T-helper 2 cell treated with Interferon-gamma antibody and Interleukin-4, amounts not matched to agents 100 ng/mL and 5 ng/mL, for 36 hours (primary cell): ENCODE measurements at regions not wholly inside any gene's neighbourhood (a gene's known extent, or its start where the extent isn't known, plus 50 kb on each side); places are given as distances from the start of the nearest gene placed in this dataset.

Experiments
- intact Hi-C: fragments of 100-400 bp; cut with micrococcal nuclease; formaldehyde crosslinking; loops from one replicate; pipeline ENCODE4 v1.15.1; 2023

DNA sequence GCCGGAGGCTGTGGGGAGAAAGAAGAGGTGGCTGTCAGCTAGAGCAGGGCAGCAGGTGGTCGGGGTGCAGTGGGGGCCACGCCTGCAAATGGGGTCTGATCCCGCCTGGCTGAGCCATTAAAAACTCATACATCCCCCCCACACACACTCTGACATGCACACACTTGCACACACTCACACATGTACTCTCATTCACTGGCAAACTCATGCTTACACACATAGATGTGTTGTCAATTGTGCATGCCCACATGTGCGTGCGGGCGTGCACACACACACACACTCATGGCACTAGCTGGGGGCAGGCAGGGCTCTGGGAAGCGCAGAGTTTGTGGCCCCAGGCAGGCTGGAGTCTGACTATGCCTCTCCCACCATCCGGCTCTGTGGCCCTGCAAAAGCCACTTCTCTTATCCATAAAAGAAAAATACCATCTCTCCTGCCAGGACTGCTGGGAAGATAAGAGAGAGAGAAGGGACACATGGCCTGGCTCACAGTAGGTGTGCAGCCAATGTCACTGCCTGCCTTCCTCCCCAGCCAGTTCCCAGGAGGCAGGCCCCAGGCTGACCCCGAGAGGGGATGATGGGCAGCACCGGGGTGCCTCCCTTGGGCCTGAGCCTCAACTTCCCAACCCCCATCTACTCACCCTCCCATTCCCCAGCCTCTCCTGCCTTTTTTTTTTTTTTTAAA lies 163.5 kb upstream of the LINGO1 start:
- intact Hi-C loops, result no loop called here

GRCh38 chr15:77795446-77795845 lies 162.7 kb upstream of the LINGO1 start:
- intact Hi-C loops, result no loop called here

DNA sequence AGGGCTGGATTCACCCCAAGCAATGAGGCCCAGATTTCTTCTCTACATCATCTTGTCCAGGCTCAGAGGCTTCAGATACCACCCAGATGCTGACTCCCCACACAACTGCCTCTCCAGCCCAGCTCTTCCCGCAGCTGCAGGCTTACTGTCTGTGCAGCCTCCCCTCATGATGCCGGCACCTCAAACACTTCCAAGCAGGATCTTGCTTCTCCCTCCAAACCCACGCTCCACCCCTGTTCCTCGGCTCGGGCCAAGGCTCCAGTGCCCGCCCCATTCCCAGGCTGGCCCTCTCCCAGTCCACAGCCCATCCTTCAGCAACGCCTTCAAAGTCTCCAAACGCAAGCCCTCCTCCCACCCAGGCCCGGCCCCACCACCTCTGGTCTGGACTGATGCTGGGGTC lies 159.2 kb upstream of the LINGO1 start:
- intact Hi-C loops, result no loop called here

GRCh38 chr15:77790481-77790880 lies 157.8 kb upstream of the LINGO1 start:
- intact Hi-C loops, result no loop called here

DNA sequence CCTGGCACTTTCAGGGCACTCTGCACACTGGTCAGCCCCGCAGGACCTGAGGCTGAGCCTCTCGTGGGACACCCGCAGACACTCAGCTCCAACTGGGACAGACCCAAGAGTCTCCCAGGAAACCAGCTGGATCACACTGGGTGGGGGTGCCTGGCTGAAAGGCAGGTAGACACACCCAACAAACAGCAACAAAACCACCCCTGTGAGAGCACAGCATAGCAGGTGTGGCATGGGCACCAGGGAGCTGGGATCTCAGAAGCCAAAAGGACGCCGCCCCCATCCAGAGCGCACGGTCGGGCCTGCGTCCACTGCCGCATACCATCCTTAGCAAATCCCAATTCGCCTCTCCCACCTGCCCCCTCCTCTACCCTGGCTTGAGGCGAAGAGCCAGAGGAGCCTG lies 154.2 kb upstream of the LINGO1 start:
- intact Hi-C loops, result no loop called here

DNA sequence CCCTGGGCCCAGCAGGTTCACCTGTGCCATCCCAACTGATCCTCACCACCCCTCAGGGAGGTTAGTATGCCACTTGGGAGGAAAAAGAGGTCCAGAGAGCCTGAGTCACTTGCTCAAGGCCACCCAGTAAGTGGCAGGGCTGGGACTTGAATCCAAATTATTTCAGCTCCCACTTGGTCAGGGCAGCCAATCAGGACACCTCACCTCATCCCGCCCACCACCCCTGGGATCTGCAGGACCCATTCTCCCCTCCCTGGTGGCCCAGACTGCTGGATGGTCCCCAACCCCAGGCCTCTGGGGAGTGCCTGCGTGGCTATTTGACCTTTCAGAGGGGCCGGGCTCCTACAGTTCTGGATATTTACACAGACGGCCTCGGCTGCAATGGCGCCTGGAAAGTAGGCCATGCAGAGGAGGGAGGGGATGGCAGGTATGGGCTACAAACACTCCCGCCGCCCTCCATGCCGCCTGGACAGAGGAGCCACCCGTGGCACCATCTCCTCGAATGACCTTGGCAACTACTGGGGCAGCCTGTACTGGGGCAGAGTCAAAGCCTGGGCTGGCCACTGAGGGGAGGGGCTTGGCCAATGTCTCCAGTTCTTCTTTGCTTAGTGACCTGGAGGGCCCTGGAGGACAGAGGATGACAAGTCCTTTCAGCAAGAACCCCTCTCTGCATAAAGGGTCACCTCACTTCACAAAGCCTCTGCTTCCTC lies 153.6 kb upstream of the LINGO1 start:
- intact Hi-C loops, result no loop called here

DNA sequence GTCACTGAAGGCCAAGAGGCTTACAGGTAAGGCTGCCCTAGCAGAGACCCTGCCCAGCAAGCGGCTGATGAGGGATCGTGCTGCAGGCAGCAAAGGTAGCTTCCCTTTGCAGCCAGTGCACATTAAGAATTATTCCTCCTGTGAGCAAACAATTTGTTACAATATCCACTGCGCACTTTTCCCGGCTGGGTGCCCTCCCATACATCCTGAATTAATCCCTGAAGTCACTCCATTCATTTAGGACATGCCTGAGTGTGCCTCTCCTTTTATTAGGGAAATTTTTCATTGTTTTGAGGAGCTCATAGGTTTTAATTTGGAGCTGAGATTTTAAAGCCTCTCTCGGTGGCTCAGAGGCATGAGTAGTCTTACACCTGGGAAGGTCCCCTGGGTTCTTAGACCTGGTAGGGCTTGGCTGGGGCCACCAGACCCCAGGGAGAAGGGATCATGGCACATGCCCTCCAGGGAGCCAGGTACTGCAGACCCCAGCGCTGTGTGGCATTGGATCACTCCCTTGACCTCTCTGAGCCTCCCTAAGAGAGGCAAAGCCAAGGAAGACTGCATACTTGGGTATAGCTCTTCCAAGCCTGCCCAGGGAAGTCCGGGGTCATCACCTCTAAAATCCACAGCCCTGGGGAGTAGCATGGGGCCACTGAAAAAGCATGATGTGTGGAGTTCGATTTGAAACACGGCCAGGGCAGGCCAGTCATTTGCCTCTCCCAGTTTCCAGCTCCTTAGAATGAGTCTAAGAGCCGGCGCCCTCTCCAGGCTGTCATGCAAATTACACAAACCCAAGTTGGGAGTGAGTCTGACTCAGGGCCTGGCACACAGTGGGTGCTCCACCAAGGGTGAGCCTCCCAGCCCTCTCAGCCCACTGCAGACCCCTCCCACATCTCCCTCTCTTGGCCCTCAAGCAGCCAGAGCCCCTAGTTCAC lies 151.9 kb upstream of the LINGO1 start:
- intact Hi-C loops, result no loop called here

DNA sequence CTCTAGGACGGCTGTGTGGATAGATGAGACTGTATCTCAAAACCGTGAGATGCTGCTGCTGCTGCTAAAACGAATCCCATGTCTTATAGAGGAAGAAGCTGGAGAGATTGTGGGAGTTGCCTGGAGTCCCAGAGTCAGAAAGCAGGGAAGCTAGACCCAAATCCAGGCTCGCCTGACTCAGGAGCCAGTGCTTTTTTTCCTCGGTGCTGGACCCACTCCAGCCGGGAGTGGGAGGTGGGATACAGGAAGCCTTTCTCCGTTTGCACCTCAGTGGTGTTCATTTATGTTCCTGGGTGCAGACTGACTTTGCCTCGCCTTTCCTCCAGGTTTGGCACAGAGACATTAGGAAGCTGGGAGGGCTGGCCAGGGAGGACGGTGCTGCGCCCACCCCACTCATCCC lies 150.9 kb upstream of the LINGO1 start:
- intact Hi-C loops, result no loop called here

GRCh38 chr15:77782691-77783090 lies 150.0 kb upstream of the LINGO1 start:
- intact Hi-C loops, result no loop called here

DNA sequence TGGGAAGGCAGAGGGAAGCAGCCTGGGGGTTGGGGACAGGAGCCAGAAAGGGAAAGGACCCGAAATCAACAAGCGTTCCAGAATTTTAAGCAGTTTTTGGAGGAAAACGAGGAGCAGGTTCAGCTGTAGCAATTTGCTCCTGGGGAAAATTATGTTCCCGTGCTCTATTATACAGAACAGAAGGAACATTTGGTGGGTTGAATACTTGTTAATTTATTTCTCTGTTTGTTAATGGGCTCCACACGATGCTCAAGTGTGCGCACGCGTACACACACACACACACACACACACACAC lies 149.2 kb upstream of the LINGO1 start:
- intact Hi-C loops, result no loop called here

DNA sequence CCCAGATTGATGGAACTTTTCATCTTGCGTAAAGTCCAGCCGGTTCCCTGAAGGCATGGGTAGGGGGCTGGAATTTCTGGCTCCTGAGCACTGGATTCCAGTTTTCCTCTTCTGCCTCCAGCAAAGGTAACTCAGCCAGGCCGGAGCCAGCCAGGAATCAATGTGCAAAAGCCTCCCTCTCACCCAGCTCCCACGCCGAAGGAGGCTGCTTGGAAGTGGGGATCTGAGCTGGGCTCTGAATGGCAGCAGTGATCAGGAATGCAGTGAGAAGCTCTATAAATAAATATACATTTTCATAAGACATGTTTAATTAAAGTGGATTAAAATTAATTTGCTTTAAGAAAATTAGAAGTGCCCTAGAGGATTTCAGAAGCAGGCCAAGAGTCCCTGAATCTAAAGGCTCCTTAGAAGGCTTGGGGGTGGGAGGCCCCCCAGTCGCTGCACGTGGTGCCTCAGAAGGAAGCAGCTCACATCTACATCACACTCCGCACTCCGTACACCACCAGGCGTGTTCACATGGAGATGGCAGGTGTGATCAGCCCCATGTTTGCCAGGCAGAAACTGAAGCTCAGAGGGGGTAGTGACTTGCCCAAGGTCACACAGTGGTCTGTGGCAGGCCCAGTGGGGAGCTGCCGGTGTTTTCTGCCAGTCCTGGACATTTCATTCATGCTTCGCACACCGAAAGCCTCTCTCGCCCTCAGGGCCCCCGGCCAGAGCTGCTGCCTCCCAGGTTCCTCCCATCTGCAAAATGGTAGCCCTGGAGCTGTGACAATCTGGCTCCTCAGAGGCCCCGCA lies 148.6 kb upstream of the LINGO1 start:
- intact Hi-C loops, result no loop called here

GRCh38 chr15:77778802-77779201 lies 146.1 kb upstream of the LINGO1 start:
- intact Hi-C loops, result no loop called here

GRCh38 chr15:77775837-77776236 lies 143.1 kb upstream of the LINGO1 start:
- intact Hi-C loops, result no loop called here

GRCh38 chr15:77775373-77775772 lies 142.7 kb upstream of the LINGO1 start:
- intact Hi-C loops, result no loop called here

DNA sequence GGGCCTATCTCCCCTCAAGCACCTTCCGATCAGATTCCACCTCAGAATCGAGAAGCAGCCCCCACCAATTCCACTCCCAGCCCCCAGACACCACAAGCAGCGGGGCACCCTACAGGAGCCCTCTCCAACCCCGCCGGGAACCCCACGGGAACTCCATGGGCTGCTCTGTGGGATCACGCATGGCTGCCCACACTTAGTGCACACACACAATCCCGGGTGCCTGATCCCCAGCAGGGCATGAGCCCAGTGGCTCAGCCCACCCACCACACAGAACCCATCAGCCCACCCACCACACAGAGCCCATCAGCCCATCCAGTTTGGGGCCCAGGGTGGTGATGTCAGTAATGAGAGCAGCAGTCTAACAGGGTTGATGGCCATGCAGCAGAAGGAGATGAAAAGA lies 141.6 kb upstream of the LINGO1 start:
- intact Hi-C loops, result no loop called here

DNA sequence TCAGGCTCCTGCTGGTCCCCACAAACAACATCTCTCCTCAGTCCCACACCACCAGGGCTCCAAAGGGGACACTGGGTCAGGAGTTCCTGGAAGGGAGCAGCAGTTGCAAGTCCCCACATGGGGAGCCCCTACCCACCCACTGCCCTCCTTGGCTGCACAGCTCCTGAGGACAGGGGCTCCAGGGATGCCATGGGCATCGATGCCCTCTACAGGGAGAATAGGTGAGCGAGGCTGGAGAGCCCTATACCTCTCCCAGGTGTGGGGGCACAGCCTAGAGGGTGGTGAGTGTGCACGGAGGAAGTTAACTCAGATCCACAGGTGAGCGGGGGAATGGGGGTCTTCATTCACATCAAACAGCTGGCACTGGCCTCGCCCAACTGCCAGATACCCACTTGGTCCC lies 141.2 kb upstream of the LINGO1 start:
- intact Hi-C loops, result no loop called here

DNA sequence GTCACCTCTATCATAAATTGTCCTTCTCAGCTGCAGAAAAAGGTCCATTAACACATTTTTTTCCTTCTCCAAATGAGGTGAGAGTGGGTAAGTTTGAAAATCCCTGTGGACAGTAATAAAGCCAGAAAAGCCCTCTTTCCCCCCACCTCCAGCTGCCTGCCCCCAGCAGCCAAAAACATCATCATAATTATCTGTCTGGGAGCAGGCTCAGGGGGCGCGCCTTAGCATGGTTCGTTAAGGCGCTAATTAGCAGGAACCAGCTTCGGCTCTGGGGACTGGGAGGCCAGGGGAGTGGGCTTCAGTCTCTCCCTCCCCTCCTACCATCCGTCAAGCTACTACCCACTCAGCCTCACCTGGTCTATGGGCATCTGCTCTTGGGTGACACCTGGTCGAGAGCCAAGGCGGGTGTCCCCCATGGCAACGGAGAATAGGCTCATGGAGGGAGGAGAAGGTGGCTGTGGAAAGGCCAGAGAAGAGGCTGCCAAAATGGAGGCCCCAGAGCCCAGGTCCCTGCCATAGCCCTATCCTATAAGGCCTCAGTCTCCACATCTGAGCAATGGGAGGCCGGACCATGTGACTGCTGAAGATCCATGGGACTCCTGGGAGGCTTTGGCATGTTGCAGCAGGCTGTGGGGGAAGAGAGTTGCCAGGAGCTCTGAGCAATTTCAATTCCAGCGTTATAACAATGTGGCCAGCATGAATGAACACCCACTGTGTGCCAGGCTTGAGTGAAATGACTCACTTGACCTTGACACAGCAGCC lies 140.1 kb upstream of the LINGO1 start:
- intact Hi-C loops, result no loop called here

- intact Hi-C loops, result no loop called here
Measured at GRCh38 chr15:77771616-77772015, 138.9 kb upstream of the LINGO1 start.

DNA sequence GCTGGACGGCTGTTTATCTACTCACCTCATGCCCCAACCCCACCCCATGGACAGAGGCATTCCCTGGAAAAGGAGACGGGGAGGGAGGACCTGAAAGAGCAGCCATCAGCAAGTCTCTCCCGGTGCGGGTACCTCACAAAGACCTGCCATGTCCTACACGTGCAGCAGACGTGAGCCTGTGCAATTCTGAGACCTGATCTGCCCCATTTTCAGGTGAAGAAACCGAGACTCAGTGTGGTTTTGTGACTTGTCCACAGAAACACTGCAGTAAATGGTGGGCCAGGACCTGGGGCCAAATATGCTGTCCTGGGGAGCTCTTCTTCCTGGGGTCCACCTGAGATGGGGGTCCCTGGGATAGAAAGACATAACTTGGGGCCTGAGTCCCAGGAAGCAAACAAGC lies 137.0 kb upstream of the LINGO1 start:
- intact Hi-C loops, result no loop called here

DNA sequence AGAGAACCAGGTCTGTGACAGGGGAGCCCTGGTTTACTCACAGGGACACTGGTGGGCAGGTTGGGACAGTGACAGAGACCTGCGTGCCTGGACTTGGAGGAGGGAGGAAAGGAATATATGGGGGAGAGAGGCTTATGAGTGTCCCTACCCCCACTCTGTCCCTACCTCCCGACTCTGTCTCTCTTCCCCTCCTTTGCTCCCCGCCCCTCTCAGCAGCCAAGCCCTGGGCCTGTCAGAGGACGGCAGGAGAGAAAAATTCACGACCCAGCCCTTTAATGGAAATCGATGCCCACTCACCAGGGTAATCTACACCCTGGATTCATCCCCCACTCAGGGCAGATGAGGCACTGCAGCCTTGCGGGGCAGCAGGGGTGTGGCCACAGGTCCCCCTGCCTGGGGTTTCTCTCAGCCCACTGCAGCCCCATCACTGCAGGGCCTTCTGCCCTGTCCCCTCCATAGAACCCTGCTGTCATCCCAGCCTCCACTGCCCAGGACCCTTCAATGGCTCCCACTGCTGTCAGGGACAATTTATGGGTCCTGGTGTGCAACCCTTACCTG lies 135.9 kb upstream of the LINGO1 start:
- intact Hi-C loops, result no loop called here

DNA sequence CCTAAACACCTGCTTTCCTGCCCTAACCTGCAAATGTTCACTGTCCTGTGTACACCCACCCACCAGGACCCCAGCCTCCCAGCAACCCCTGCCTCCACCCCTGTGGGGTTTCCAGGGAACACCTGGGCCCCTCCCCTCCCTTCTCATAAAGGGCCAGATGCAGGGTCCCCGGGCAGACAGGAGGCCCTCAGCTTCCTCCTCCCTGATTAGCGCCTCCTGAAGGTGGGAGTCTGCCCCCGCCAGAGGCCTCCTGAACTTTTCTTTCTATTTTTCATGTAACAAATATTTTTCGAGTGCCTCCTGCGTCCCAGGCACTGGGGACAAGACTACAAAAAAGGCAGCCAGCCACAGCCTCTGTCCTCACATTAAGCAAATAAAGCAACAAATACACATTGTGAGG lies 135.4 kb upstream of the LINGO1 start:
- intact Hi-C loops, result no loop called here
